ENCODE measurements at regions not wholly inside any gene's neighbourhood (a gene's known extent, or its start where the extent isn't known, plus 50 kb on each side); places are given as distances from the start of the nearest gene placed in this dataset.

GRCh38 chr2:52859065-52859464 lies 908.5 kb upstream of the CHAC2 start (continued):
- TF ChIP-seq ZBTB40 (IDR thresholded peaks at IDR 0.05; ENCODE audit: borderline replicate concordance) (no peak), CHD1 (IDR thresholded peaks at IDR 0.05; ENCODE audit: low read depth, low read length) (no peak), NFYA (IDR thresholded peaks at IDR 0.05; ENCODE audit: borderline replicate concordance, low read depth, low read length) (no peak), ESRRA (IDR thresholded peaks at IDR 0.05; ENCODE audit: low read length) (no peak), REST (IDR thresholded peaks at IDR 0.05; ENCODE audit: low read depth, low read length) (no peak)

GRCh38 chr2:52857722-52858121 lies 909.9 kb upstream of the CHAC2 start:
- intact Hi-C loops (cut with micrococcal nuclease; ENCODE audit: unreplicated experiment) (loop anchor here (1.0 kb wide), 1 partner anchor 14 kb away; no protein-coding TSS in a partner anchor), in situ Hi-C loops (cut with MboI) (no loop called here)
- no peak overlapping the region for H3K9ac ChIP-seq (ENCODE audit: control insufficient read depth, insufficient read depth, low read length)
- BruUV-seq (replicated peaks), result no TSS peak
- no peak overlapping the region for H2AFZ ChIP-seq (ENCODE audit: control insufficient read depth, low read depth, low read length)
- no peak overlapping the region for H3K4me2 ChIP-seq (ENCODE audit: control insufficient read depth, insufficient read depth)
- no peaks in the 10 kb centered on the region for H4K20me1 ChIP-seq (ENCODE audit: control insufficient read depth, insufficient read depth)
- WGBS (ENCODE audit: insufficient coverage, insufficient replicate concordance, low lambda C conversion rate, missing lambda C conversion rate), result 34% methylated on average over 3 of the region's 3 CpGs
- H3K27ac ChIP-seq (ENCODE audit: control insufficient read depth, insufficient read depth), result no peak overlapping the region
- H3K9me3 ChIP-seq (replicated peaks; ENCODE audit: control insufficient read depth, insufficient read depth, low read length), result no peaks in the 10 kb centered on the region
- DNase-seq (ENCODE audit: low read depth, low spot score), result no peak
- RAD21 ChIA-PET (ENCODE audit: unreplicated experiment), result no interaction called here
- CTCF ChIA-PET, result no interaction called here
- no peaks in the 10 kb centered on the region for H3K36me3 ChIP-seq (ENCODE audit: control insufficient read depth in 2 of 2, insufficient read depth in 2 of 2, low read length in 1 of 2)
- H3K4me3 ChIP-seq, result no peak overlapping the region
- H3K27me3 ChIP-seq (replicated peaks in 1 of 2; ENCODE audit: control insufficient read depth in 2 of 2, insufficient read depth in 2 of 2, low read length in 1 of 2), result no peaks in the 10 kb centered on the region
- ATAC-seq, result no peak
- no peaks in the 10 kb centered on the region for H3K79me2 ChIP-seq (ENCODE audit: control insufficient read depth, insufficient read depth, low read length)
- no peak for FAIRE-seq
- POLR2A ChIA-PET, result no interaction called here
- SMC1A ChIA-PET (ENCODE audit: uncharacterized antibody, unreplicated experiment), result no interaction called here
- no peaks in the 10 kb centered on the region for H3K4me1 ChIP-seq (ENCODE audit: control insufficient read depth, insufficient read depth, low read length)
- TF ChIP-seq EZH2 (IDR thresholded peaks at IDR 0.05; ENCODE audit: borderline replicate concordance, control insufficient read depth, low read depth, low read length) (no peak), MTA3 (IDR thresholded peaks at IDR 0.05; ENCODE audit: borderline replicate concordance, low read length) (no peak), HDGF (IDR thresholded peaks at IDR 0.05) (no peak), NFYB (IDR thresholded peaks at IDR 0.05; ENCODE audit: insufficient read depth, low read depth, low read length) (no peak), TAF1 (IDR thresholded peaks at IDR 0.05; ENCODE audit: borderline replicate concordance, low read depth, low read length) (no peak), SIX5 (IDR thresholded peaks at IDR 0.05; ENCODE audit: low read depth, low read length, severe bottlenecking) (no peak), BMI1 (IDR thresholded peaks at IDR 0.05; ENCODE audit: borderline replicate concordance) (no peak), FOXM1 (IDR thresholded peaks at IDR 0.05; ENCODE audit: low read depth, low read length) (no peak)
- TF ChIP-seq, protein P1, sequence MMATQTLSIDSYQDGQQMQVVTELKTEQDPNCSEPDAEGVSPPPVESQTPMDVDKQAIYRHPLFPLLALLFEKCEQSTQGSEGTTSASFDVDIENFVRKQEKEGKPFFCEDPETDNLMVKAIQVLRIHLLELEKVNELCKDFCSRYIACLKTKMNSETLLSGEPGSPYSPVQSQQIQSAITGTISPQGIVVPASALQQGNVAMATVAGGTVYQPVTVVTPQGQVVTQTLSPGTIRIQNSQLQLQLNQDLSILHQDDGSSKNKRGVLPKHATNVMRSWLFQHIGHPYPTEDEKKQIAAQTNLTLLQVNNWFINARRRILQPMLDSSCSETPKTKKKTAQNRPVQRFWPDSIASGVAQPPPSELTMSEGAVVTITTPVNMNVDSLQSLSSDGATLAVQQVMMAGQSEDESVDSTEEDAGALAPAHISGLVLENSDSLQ (IDR thresholded peaks at IDR 0.05), result no peak
- TF ChIP-seq, protein P2, sequence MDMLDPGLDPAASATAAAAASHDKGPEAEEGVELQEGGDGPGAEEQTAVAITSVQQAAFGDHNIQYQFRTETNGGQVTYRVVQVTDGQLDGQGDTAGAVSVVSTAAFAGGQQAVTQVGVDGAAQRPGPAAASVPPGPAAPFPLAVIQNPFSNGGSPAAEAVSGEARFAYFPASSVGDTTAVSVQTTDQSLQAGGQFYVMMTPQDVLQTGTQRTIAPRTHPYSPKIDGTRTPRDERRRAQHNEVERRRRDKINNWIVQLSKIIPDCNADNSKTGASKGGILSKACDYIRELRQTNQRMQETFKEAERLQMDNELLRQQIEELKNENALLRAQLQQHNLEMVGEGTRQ (IDR thresholded peaks at IDR 0.05; ENCODE audit: borderline replicate concordance, low read depth, low read length), result no peak
